ENCODE measurements at regions not wholly inside any gene's neighbourhood (a gene's known extent, or its start where the extent isn't known, plus 50 kb on each side); places are given as distances from the start of the nearest gene placed in this dataset.

GRCh38 chr20:11017446-11017845 lies 343.6 kb upstream of the JAG1 start:
- no peak overlapping the region for H3K27ac ChIP-seq (ENCODE audit: low read depth, low read length)
- H3K9me2 ChIP-seq (ENCODE audit: insufficient read depth) = no peaks in the 10 kb centered on the region
- no peaks in the 10 kb centered on the region for H3K36me3 ChIP-seq (ENCODE audit: control insufficient read depth in 1 of 2, insufficient read depth in 2 of 2, low read length in 2 of 2)
- no peaks in the 10 kb centered on the region for H4K20me1 ChIP-seq (ENCODE audit: insufficient read depth)
- CTCF ChIA-PET = no interaction called here
- no peaks in the 10 kb centered on the region for H3K27me3 ChIP-seq (ENCODE audit: insufficient read depth, low read length)
- H3K4me3 ChIP-seq (replicated peaks in 1 of 2; ENCODE audit: low read depth in 1 of 2, low read length in 2 of 2) = no peak overlapping the region
- no peak overlapping the region for H3K4me2 ChIP-seq (ENCODE audit: low read length)
- DNase-seq (ENCODE audit: low read depth, low spot score) (no peak), ATAC-seq (no peak)
- RAD21 ChIA-PET (ENCODE audit: low non-redundant PET in 1 of 2, low total read pairs in 2 of 2, uncharacterized antibody in 2 of 2, unreplicated experiment in 2 of 2) = no interaction called here
- no peak overlapping the region for H2AFZ ChIP-seq (ENCODE audit: low read depth, low read length, poor library complexity, severe bottlenecking)
- BruUV-seq (replicated peaks) = no TSS peak
- intact Hi-C loops (cut with micrococcal nuclease) = no loop called here
- POLR2A ChIA-PET = no interaction called here
- no peaks in the 10 kb centered on the region for H3K9me3 ChIP-seq (ENCODE audit: control insufficient read depth in 1 of 2, insufficient read depth in 1 of 2, low read depth in 1 of 2, low read length in 2 of 2)
- no peak overlapping the region for H3K9ac ChIP-seq (ENCODE audit: low read length)
- TF ChIP-seq RAD21 (IDR thresholded peaks at IDR 0.05; ENCODE audit: low read depth) = no peak
- TF ChIP-seq TCF7L2 (IDR thresholded peaks at IDR 0.05; ENCODE audit: borderline replicate concordance, extremely low read depth, insufficient read depth, insufficient read length) = no peak
- no peak for TF ChIP-seq CEBPB (IDR thresholded peaks at IDR 0.05; ENCODE audit: low read depth)
- no peaks in the 10 kb centered on the region for H3K79me2 ChIP-seq (ENCODE audit: insufficient read depth, low read length)
- no peaks in the 10 kb centered on the region for H3K4me1 ChIP-seq (ENCODE audit: control insufficient read depth in 1 of 2, insufficient read depth in 2 of 2, low read length in 2 of 2)

GRCh38 chr20:11018668-11019170 lies 344.9 kb upstream of the JAG1 start:
- H3K27ac ChIP-seq (ENCODE audit: low read depth, low read length) = no peak overlapping the region
- intact Hi-C loops (cut with micrococcal nuclease) = no loop called here
- ChIA-PET CTCF (no interaction called here), RAD21 (ENCODE audit: low non-redundant PET in 1 of 2, low total read pairs in 2 of 2, uncharacterized antibody in 2 of 2, unreplicated experiment in 2 of 2) (no interaction called here), POLR2A (no interaction called here)
- no peaks in the 10 kb centered on the region for H3K79me2 ChIP-seq (ENCODE audit: insufficient read depth, low read length)
- H3K27me3 ChIP-seq (ENCODE audit: insufficient read depth, low read length) = no peaks in the 10 kb centered on the region
- no peak overlapping the region for H2AFZ ChIP-seq (ENCODE audit: low read depth, low read length, poor library complexity, severe bottlenecking)
- H3K4me2 ChIP-seq (ENCODE audit: low read length) = no peak overlapping the region
- no peaks in the 10 kb centered on the region for H3K9me2 ChIP-seq (ENCODE audit: insufficient read depth)
- TF ChIP-seq SRF (IDR thresholded peaks at IDR 0.05; ENCODE audit: low read depth) (no peak), CBX3 (IDR thresholded peaks at IDR 0.05; ENCODE audit: low read depth) (no peak), JUND (IDR thresholded peaks at IDR 0.05) (no peak), SIN3A (IDR thresholded peaks at IDR 0.05; ENCODE audit: low read depth) (no peak), ELF1 (IDR thresholded peaks at IDR 0.05; ENCODE audit: borderline replicate concordance, low read depth) (no peak), CEBPB (IDR thresholded peaks at IDR 0.05; ENCODE audit: low read depth) (no peak), SP1 (IDR thresholded peaks at IDR 0.05; ENCODE audit: low read depth) (no peak), ZNF274 (IDR thresholded peaks at IDR 0.05; ENCODE audit: low read depth, low read length) (no peak), ATF3 (IDR thresholded peaks at IDR 0.05) (no peak), TCF7L2 (IDR thresholded peaks at IDR 0.05; ENCODE audit: borderline replicate concordance, extremely low read depth, insufficient read depth, insufficient read length) (no peak), ZBTB33 (IDR thresholded peaks at IDR 0.05; ENCODE audit: extremely low read depth, insufficient replicate concordance, low read length) (no peak), EGR1 (IDR thresholded peaks at IDR 0.05; ENCODE audit: low read depth) (no peak), EZH2phosphoT487 (IDR thresholded peaks at IDR 0.05; ENCODE audit: borderline replicate concordance) (no peak)
- H3K9me3 ChIP-seq (ENCODE audit: control insufficient read depth in 1 of 2, insufficient read depth in 1 of 2, low read depth in 1 of 2, low read length in 2 of 2) = no peaks in the 10 kb centered on the region
- H3K36me3 ChIP-seq (ENCODE audit: control insufficient read depth in 1 of 2, insufficient read depth in 2 of 2, low read length in 2 of 2) = no peaks in the 10 kb centered on the region
- DNase-seq (ENCODE audit: low read depth, low spot score) (no peak), ATAC-seq (no peak)
- no peak overlapping the region for H3K9ac ChIP-seq (ENCODE audit: low read length)
- no peaks in the 10 kb centered on the region for H4K20me1 ChIP-seq (ENCODE audit: insufficient read depth)
- BruUV-seq (replicated peaks) = no TSS peak
- H3K4me3 ChIP-seq (replicated peaks in 1 of 2; ENCODE audit: low read depth in 1 of 2, low read length in 2 of 2) = no peak overlapping the region
- H3K4me1 ChIP-seq (ENCODE audit: control insufficient read depth in 1 of 2, insufficient read depth in 2 of 2, low read length in 2 of 2) = no peaks in the 10 kb centered on the region
